ENCODE measurements at regions not wholly inside any gene's neighbourhood (a gene's known extent, or its start where the extent isn't known, plus 50 kb on each side); places are given as distances from the start of the nearest gene placed in this dataset.

GRCh38 chr2:66283787-66284186 is 151.1 kb upstream of the MEIS1 start:
- Mint-ChIP-seq H3K27ac (no peak overlapping the region), H3K36me3 (no peaks in the 10 kb centered on the region), H3K4me1 (no peaks in the 10 kb centered on the region), H3K27me3 (ENCODE audit: low read depth in 3 of 3) (peaks cover 0 to 2% (median 0%) of the 10 kb centered on the region in 3 donors), H3K9me3 (peaks cover 0 to 6% (median under 1%) of the 10 kb centered on the region in 6 donors), H3K4me3 (no peak overlapping the region)
- DNase-seq, result no peak

GRCh38 chr2:66281980-66282379 is 152.9 kb upstream of the MEIS1 start:
- DNase-seq, result no peak
- Mint-ChIP-seq H3K36me3 (no peaks in the 10 kb centered on the region), H3K4me1 (no peaks in the 10 kb centered on the region), H3K4me3 (no peak overlapping the region), H3K9me3 (peaks cover 0 to 5% (median 0%) of the 10 kb centered on the region in 6 donors), H3K27me3 (ENCODE audit: low read depth in 3 of 3) (peaks cover 0 to 2% (median 0%) of the 10 kb centered on the region in 3 donors), H3K27ac (no peak overlapping the region)

- no peak overlapping the region for H3K4me3 Mint-ChIP-seq
- no peak for DNase-seq
- no peaks in the 10 kb centered on the region for H3K36me3 Mint-ChIP-seq
- no peaks in the 10 kb centered on the region for H3K4me1 Mint-ChIP-seq
- H3K27ac Mint-ChIP-seq, result no peak overlapping the region
- peaks cover 0 to 3% (median under 1%) of the 10 kb centered on the region in 6 donors for H3K9me3 Mint-ChIP-seq
- no peaks in the 10 kb centered on the region for H3K27me3 Mint-ChIP-seq (ENCODE audit: low read depth in 3 of 3)
These were observed 155.9 kb upstream of the MEIS1 start for GRCh38 chr2:66279024-66279423.

- Mint-ChIP-seq H3K4me3 (no peak overlapping the region), H3K9me3 (peaks cover 0 to 3% (median 0%) of the 10 kb centered on the region in 6 donors), H3K36me3 (no peaks in the 10 kb centered on the region), H3K27me3 (ENCODE audit: low read depth in 3 of 3) (no peaks in the 10 kb centered on the region), H3K27ac (no peak overlapping the region), H3K4me1 (no peaks in the 10 kb centered on the region)
- DNase-seq, result no peak
These were observed 158.9 kb upstream of the MEIS1 start for GRCh38 chr2:66275984-66276383.

- H3K9me3 Mint-ChIP-seq, result peaks cover 0 to 3% (median 0%) of the 10 kb centered on the region in 6 donors
- H3K4me3 Mint-ChIP-seq, result no peak overlapping the region
- H3K27me3 Mint-ChIP-seq (ENCODE audit: low read depth in 3 of 3), result peaks cover 0 to 2% (median 0%) of the 10 kb centered on the region in 3 donors
- no peak overlapping the region for H3K27ac Mint-ChIP-seq
- no peaks in the 10 kb centered on the region for H3K4me1 Mint-ChIP-seq
- DNase-seq, result no peak
- no peaks in the 10 kb centered on the region for H3K36me3 Mint-ChIP-seq
These were observed 160.9 kb upstream of the MEIS1 start for GRCh38 chr2:66273933-66274490.

- no peak for DNase-seq
- no peak overlapping the region for H3K4me3 Mint-ChIP-seq
- peaks cover 0 to 2% (median 0%) of the 10 kb centered on the region in 3 donors for H3K27me3 Mint-ChIP-seq (ENCODE audit: low read depth in 3 of 3)
- H3K4me1 Mint-ChIP-seq, result no peaks in the 10 kb centered on the region
- peaks cover 0 to 3% (median 0%) of the 10 kb centered on the region in 6 donors for H3K9me3 Mint-ChIP-seq
- H3K36me3 Mint-ChIP-seq, result no peaks in the 10 kb centered on the region
- H3K27ac Mint-ChIP-seq, result no peak overlapping the region
These were observed 162.2 kb upstream of the MEIS1 start for GRCh38 chr2:66272751-66273150.

GRCh38 chr2:66271777-66272176 is 163.1 kb upstream of the MEIS1 start:
- Mint-ChIP-seq H3K27ac (no peak overlapping the region), H3K4me3 (no peak overlapping the region), H3K36me3 (no peaks in the 10 kb centered on the region), H3K9me3 (peaks cover 0 to 3% (median 0%) of the 10 kb centered on the region in 6 donors), H3K4me1 (no peaks in the 10 kb centered on the region), H3K27me3 (ENCODE audit: low read depth in 3 of 3) (peaks cover 0 to 2% (median 0%) of the 10 kb centered on the region in 3 donors)
- DNase-seq, result no peak

- H3K36me3 Mint-ChIP-seq, result no peaks in the 10 kb centered on the region
These were observed 164.7 kb upstream of the MEIS1 start for GRCh38 chr2:66270247-66270646.

GRCh38 chr2:66269166-66269565 is 165.8 kb upstream of the MEIS1 start:
- no peaks in the 10 kb centered on the region for H3K36me3 Mint-ChIP-seq
- peaks cover 0 to 2% (median 0%) of the 10 kb centered on the region in 3 donors for H3K27me3 Mint-ChIP-seq (ENCODE audit: low read depth in 3 of 3)
- no peak for DNase-seq
- no peaks in the 10 kb centered on the region for H3K9me3 Mint-ChIP-seq
- no peak overlapping the region for H3K27ac Mint-ChIP-seq
- no peak overlapping the region for H3K4me3 Mint-ChIP-seq
- no peaks in the 10 kb centered on the region for H3K4me1 Mint-ChIP-seq

More at GRCh38 chr2:66270247-66270646, 164.7 kb upstream of the MEIS1 start:
- peaks cover 0 to 2% (median 0%) of the 10 kb centered on the region in 3 donors for H3K27me3 Mint-ChIP-seq (ENCODE audit: low read depth in 3 of 3)
- H3K27ac Mint-ChIP-seq, result no peak overlapping the region
- H3K4me1 Mint-ChIP-seq, result no peaks in the 10 kb centered on the region
- no peaks in the 10 kb centered on the region for H3K9me3 Mint-ChIP-seq
- no peak for DNase-seq
- no peak overlapping the region for H3K4me3 Mint-ChIP-seq

GRCh38 chr2:66268756-66269155 is 166.2 kb upstream of the MEIS1 start:
- H3K4me1 Mint-ChIP-seq, result no peaks in the 10 kb centered on the region
- no peak for DNase-seq
- no peaks in the 10 kb centered on the region for H3K9me3 Mint-ChIP-seq
- no peak overlapping the region for H3K27ac Mint-ChIP-seq
- no peaks in the 10 kb centered on the region for H3K36me3 Mint-ChIP-seq
- peaks cover 0 to 2% (median 0%) of the 10 kb centered on the region in 3 donors for H3K27me3 Mint-ChIP-seq (ENCODE audit: low read depth in 3 of 3)
- H3K4me3 Mint-ChIP-seq, result no peak overlapping the region

- DNase-seq, result no peak
- Mint-ChIP-seq H3K4me3 (no peak overlapping the region), H3K27me3 (ENCODE audit: low read depth in 3 of 3) (no peaks in the 10 kb centered on the region), H3K9me3 (peaks cover 0 to 2% (median 0%) of the 10 kb centered on the region in 6 donors), H3K4me1 (no peaks in the 10 kb centered on the region), H3K36me3 (no peaks in the 10 kb centered on the region), H3K27ac (no peak overlapping the region)
These were observed 170.6 kb upstream of the MEIS1 start for GRCh38 chr2:66264354-66264753.

GRCh38 chr2:66255867-66256266 is 179.1 kb upstream of the MEIS1 start:
- no peak overlapping the region for H3K27ac Mint-ChIP-seq
- no peaks in the 10 kb centered on the region for H3K36me3 Mint-ChIP-seq
- DNase-seq, result no peak
- peaks cover 0 to 5% (median 2%) of the 10 kb centered on the region in 3 donors for H3K27me3 Mint-ChIP-seq (ENCODE audit: low read depth in 3 of 3)
- H3K4me1 Mint-ChIP-seq, result no peaks in the 10 kb centered on the region
- H3K4me3 Mint-ChIP-seq, result no peak overlapping the region
- peaks cover 0 to 7% (median 0%) of the 10 kb centered on the region in 6 donors for H3K9me3 Mint-ChIP-seq

GRCh38 chr2:66255136-66255535 is 179.8 kb upstream of the MEIS1 start:
- H3K36me3 Mint-ChIP-seq, result no peaks in the 10 kb centered on the region
- no peak overlapping the region for H3K27ac Mint-ChIP-seq
- H3K9me3 Mint-ChIP-seq, result peaks cover 0 to 7% (median 0%) of the 10 kb centered on the region in 6 donors
- no peaks in the 10 kb centered on the region for H3K4me1 Mint-ChIP-seq
- H3K4me3 Mint-ChIP-seq, result no peak overlapping the region
- peaks cover 0 to 5% (median 2%) of the 10 kb centered on the region in 3 donors for H3K27me3 Mint-ChIP-seq (ENCODE audit: low read depth in 3 of 3)
- no peak for DNase-seq

- no peak overlapping the region for H3K4me3 Mint-ChIP-seq
- DNase-seq, result no peak
- no peak overlapping the region for H3K27ac Mint-ChIP-seq
- H3K36me3 Mint-ChIP-seq, result no peaks in the 10 kb centered on the region
- peaks cover 0 to 7% (median 0%) of the 10 kb centered on the region in 6 donors for H3K9me3 Mint-ChIP-seq
- H3K27me3 Mint-ChIP-seq (ENCODE audit: low read depth in 3 of 3), result peaks cover 0 to 5% (median 2%) of the 10 kb centered on the region in 3 donors
- H3K4me1 Mint-ChIP-seq, result no peaks in the 10 kb centered on the region
These were observed 181.9 kb upstream of the MEIS1 start for GRCh38 chr2:66253066-66253465.

GRCh38 chr2:66252109-66252508 is 182.8 kb upstream of the MEIS1 start:
- H3K36me3 Mint-ChIP-seq, result no peaks in the 10 kb centered on the region

More at GRCh38 chr2:66252109-66252508, 182.8 kb upstream of the MEIS1 start:
- Mint-ChIP-seq H3K27ac (no peak overlapping the region), H3K27me3 (ENCODE audit: low read depth in 3 of 3) (peaks cover 0 to 5% (median 2%) of the 10 kb centered on the region in 3 donors), H3K4me1 (no peaks in the 10 kb centered on the region), H3K4me3 (no peak overlapping the region), H3K9me3 (peaks cover 0 to 7% (median under 1%) of the 10 kb centered on the region in 6 donors)
- DNase-seq, result no peak
